Loucy (cell line): ENCODE measurements at regions not wholly inside any gene's neighbourhood (a gene's known extent, or its start where the extent isn't known, plus 50 kb on each side); places are given as distances from the start of the nearest gene placed in this dataset.

ENCODE experiments used
- H2AFZ ChIP-seq: fragments of 200-600 bp; sonication (generic); 2 replicates; pipeline ENCODE4 v1.6.0; 2016; ENCODE audit warnings: antibody characterized with exemption, mild to moderate bottlenecking, low read length, moderate library complexity
- H3F3A ChIP-seq: fragments of 200-600 bp; 2 replicates; pipeline ENCODE4 v1.6.0; 2016; ENCODE audit warnings: antibody characterized with exemption, low read depth, mild to moderate bottlenecking
- H3K27me3 ChIP-seq: fragments of 200-600 bp; sonication (generic); 2 replicates; pipeline ENCODE4 v1.6.1; 2014; ENCODE audit warnings: low read length, mild to moderate bottlenecking; ENCODE audit not compliant: insufficient read depth, poor library complexity, severe bottlenecking
- H3K36me3 ChIP-seq: fragments of 200-600 bp; sonication (generic); 2 replicates; pipeline ENCODE4 v1.6.1; 2016; ENCODE audit warnings: low read length; ENCODE audit not compliant: insufficient read depth
- H3K4me1 ChIP-seq: fragments of 200-600 bp; sonication (generic); 2 replicates; pipeline ENCODE4 v1.5.1; 2014; ENCODE audit warnings: low read length, mild to moderate bottlenecking; ENCODE audit not compliant: insufficient read depth, poor library complexity, severe bottlenecking
- H3K4me2 ChIP-seq: fragments of 200-600 bp; sonication (generic); 2 replicates; pipeline ENCODE4 v1.6.0; 2014; ENCODE audit warnings: antibody characterized with exemption, low read length, low read depth, mild to moderate bottlenecking; ENCODE audit not compliant: poor library complexity, severe bottlenecking
- H3K4me3 ChIP-seq: fragments of 200-600 bp; sonication (generic); 2 replicates; pipeline ENCODE4 v1.5.1; 2014; ENCODE audit warnings: low read length, mild to moderate bottlenecking, mixed read lengths; ENCODE audit not compliant: poor library complexity, severe bottlenecking
- H3K79me2 ChIP-seq: fragments of 200-600 bp; sonication (generic); 2 replicates; pipeline ENCODE4 v1.6.1; 2014; ENCODE audit warnings: low read length; ENCODE audit not compliant: insufficient read depth
- H3K9ac ChIP-seq: fragments of 200-600 bp; sonication (generic); 2 replicates; pipeline ENCODE4 v1.6.0; 2014; ENCODE audit warnings: mild to moderate bottlenecking, low read depth, low read length, moderate library complexity; ENCODE audit not compliant: poor library complexity, severe bottlenecking
- H3K9me2 ChIP-seq: fragments of 200-600 bp; sonication (generic); replicated peaks from 2 replicates; pipeline ENCODE4 v1.6.1; 2016; ENCODE audit warnings: low read depth, low read length, mixed read lengths
- H3K9me3 ChIP-seq: fragments of 200-600 bp; sonication (generic); 2 replicates; pipeline ENCODE4 v1.6.1; 2014; ENCODE audit warnings: mild to moderate bottlenecking, antibody characterized with exemption, low read length, low read depth; ENCODE audit not compliant: insufficient read depth
- H4K20me1 ChIP-seq: fragments of 200-600 bp; sonication (generic); 2 replicates; pipeline ENCODE4 v1.6.0; 2014; ENCODE audit warnings: antibody characterized with exemption, low read length, mild to moderate bottlenecking; ENCODE audit not compliant: insufficient read depth, poor library complexity, severe bottlenecking
- EZH2phosphoT487 ChIP-seq: fragments of 200-600 bp; IDR thresholded peaks from 2 replicates; pipeline ENCODE4 v1.6.1; 2018; ENCODE audit warnings: antibody characterized with exemption, mild to moderate bottlenecking, moderate library complexity, borderline replicate concordance
- TF ChIP-seq, protein P1 (sequence below): fragments of 200-600 bp; sonication (generic); conservative IDR thresholded peaks from 2 replicates; pipeline ENCODE4 v1.5.1; 2014; ENCODE audit warnings: mild to moderate bottlenecking, antibody characterized with exemption, low read length

DNA sequence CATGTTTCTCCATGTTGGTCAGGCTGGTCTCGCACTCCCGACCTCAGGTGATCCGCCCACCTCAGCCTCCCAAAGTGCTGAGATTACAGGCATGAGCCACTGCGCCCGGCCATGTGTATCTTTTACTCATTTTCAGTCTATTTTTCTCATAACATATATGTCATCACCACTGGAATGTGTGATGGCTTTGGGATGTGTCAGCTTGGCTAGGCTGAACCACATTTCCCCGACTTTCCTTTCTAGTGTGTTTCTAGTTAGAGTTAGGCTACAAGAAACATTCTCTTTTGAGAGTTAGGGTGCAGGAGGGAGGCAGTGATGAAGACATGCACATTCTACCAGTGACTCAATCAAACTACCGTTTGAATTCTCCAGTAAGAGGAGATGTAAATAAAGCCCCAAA is 444.9 kb upstream of the THBS1 start:
- no peaks in the 10 kb centered on the region for H3K36me3 ChIP-seq
- H3K9ac ChIP-seq, result no peak overlapping the region
- no peak overlapping the region for H3K4me2 ChIP-seq
- no peaks in the 10 kb centered on the region for H3K79me2 ChIP-seq
- H3K9me3 ChIP-seq, result no peaks in the 10 kb centered on the region
- peaks cover 3% of the 10 kb centered on the region for H3K4me1 ChIP-seq
- no peaks in the 10 kb centered on the region for H3F3A ChIP-seq
- TF ChIP-seq EZH2phosphoT487, result no peak
- TF ChIP-seq, protein P1, sequence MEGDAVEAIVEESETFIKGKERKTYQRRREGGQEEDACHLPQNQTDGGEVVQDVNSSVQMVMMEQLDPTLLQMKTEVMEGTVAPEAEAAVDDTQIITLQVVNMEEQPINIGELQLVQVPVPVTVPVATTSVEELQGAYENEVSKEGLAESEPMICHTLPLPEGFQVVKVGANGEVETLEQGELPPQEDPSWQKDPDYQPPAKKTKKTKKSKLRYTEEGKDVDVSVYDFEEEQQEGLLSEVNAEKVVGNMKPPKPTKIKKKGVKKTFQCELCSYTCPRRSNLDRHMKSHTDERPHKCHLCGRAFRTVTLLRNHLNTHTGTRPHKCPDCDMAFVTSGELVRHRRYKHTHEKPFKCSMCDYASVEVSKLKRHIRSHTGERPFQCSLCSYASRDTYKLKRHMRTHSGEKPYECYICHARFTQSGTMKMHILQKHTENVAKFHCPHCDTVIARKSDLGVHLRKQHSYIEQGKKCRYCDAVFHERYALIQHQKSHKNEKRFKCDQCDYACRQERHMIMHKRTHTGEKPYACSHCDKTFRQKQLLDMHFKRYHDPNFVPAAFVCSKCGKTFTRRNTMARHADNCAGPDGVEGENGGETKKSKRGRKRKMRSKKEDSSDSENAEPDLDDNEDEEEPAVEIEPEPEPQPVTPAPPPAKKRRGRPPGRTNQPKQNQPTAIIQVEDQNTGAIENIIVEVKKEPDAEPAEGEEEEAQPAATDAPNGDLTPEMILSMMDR, result no peak
- H2AFZ ChIP-seq, result no peak overlapping the region
- H4K20me1 ChIP-seq, result no peaks in the 10 kb centered on the region
- H3K9me2 ChIP-seq, result no peaks in the 10 kb centered on the region
- no peak overlapping the region for H3K4me3 ChIP-seq
- no peaks in the 10 kb centered on the region for H3K27me3 ChIP-seq

GRCh38 chr15:39139431-39140059 is 441.3 kb upstream of the THBS1 start:
- H3K4me3 ChIP-seq, result no peak overlapping the region
- no peaks in the 10 kb centered on the region for H3K79me2 ChIP-seq
- no peak overlapping the region for H3K9ac ChIP-seq
- H2AFZ ChIP-seq, result no peak overlapping the region
- TF ChIP-seq, protein P1, result no peak
- no peak for TF ChIP-seq EZH2phosphoT487
- H3F3A ChIP-seq, result no peaks in the 10 kb centered on the region
- H3K4me2 ChIP-seq, result no peak overlapping the region
- peaks cover 3% of the 10 kb centered on the region for H3K4me1 ChIP-seq
- H4K20me1 ChIP-seq, result no peaks in the 10 kb centered on the region
- H3K9me3 ChIP-seq, result no peaks in the 10 kb centered on the region
- no peaks in the 10 kb centered on the region for H3K36me3 ChIP-seq
- H3K27me3 ChIP-seq, result no peaks in the 10 kb centered on the region
- H3K9me2 ChIP-seq, result no peaks in the 10 kb centered on the region

GRCh38 chr15:39140060-39140604 is 440.7 kb upstream of the THBS1 start:
- Histone ChIP-seq H3F3A (no peaks in the 10 kb centered on the region), H3K4me2 (no peak overlapping the region), H3K9me2 (no peaks in the 10 kb centered on the region), H3K4me3 (no peak overlapping the region), H3K27me3 (no peaks in the 10 kb centered on the region), H2AFZ (no peak overlapping the region), H3K36me3 (no peaks in the 10 kb centered on the region), H3K9ac (no peak overlapping the region), H3K4me1 (peaks cover 3% of the 10 kb centered on the region), H3K9me3 (no peaks in the 10 kb centered on the region), H4K20me1 (no peaks in the 10 kb centered on the region), H3K79me2 (no peaks in the 10 kb centered on the region)
- no peak for TF ChIP-seq EZH2phosphoT487
- TF ChIP-seq, protein P1, result no peak
